WTC11 (cell line): ENCODE measurements at regions not wholly inside any gene's neighbourhood (a gene's known extent, or its start where the extent isn't known, plus 50 kb on each side); places are given as distances from the start of the nearest gene placed in this dataset.

ENCODE experiments used
- ATAC-seq: fragments of 200-7000 bp; cut with Tn5 transposase; 2 replicates; pipeline ENCODE4 v1.10.0; 2021; ENCODE audit warnings: mild to moderate bottlenecking, moderate library complexity
- CTCF ChIA-PET: fragments of 300-600 bp; sonication (Branson Sonifier 250); formaldehyde crosslinking; loops from one replicate; lab custom pipeline; 2021; ENCODE audit warnings: antibody characterized with exemption; lab: Charles Lee
- POLR2A ChIA-PET: fragments of 350-600 bp; sonication (Branson Sonifier 250); formaldehyde crosslinking; loops from one replicate; lab custom pipeline; 2021; ENCODE audit warnings: antibody characterized with exemption; lab: Charles Lee
- DNase-seq: peaks from one replicate; pipeline ENCODE4 v3.0.0; 2021; ENCODE audit warnings: low spot score
- H3K27ac Mint-ChIP-seq: 2 replicates; pipeline ENCODE4 v1.8.0; 2021; ENCODE audit warnings: mixed read lengths
- H3K27me3 Mint-ChIP-seq: 2 replicates; pipeline ENCODE4 v1.8.0; 2021; ENCODE audit warnings: low read depth, mild to moderate bottlenecking, moderate library complexity, mixed read lengths
- H3K36me3 Mint-ChIP-seq: 2 replicates; pipeline ENCODE4 v1.8.0; 2021; ENCODE audit warnings: mixed read lengths
- H3K4me1 Mint-ChIP-seq: 2 replicates; pipeline ENCODE4 v1.8.0; 2022; ENCODE audit warnings: mixed read lengths
- H3K4me3 Mint-ChIP-seq: 2 replicates; pipeline ENCODE4 v1.8.0; 2021; ENCODE audit warnings: mild to moderate bottlenecking, moderate library complexity, mixed read lengths
- H3K9me3 Mint-ChIP-seq: 2 replicates; pipeline ENCODE4 v1.8.0; 2021; ENCODE audit warnings: mixed read lengths
- ARID4B ChIP-seq: sonication (generic); formaldehyde crosslinking; IDR thresholded peaks from 2 replicates; pipeline ENCODE4 v1.8.0; 2023; ENCODE audit warnings: missing genetic modification reagents, mild to moderate bottlenecking, borderline replicate concordance
- E2F4 ChIP-seq: sonication (generic); formaldehyde crosslinking; IDR thresholded peaks from 2 replicates; pipeline ENCODE4 v1.8.1; 2022; ENCODE audit warnings: low read depth, mild to moderate bottlenecking, moderate library complexity, missing genetic modification reagents, borderline replicate concordance
- FOXK1 ChIP-seq: sonication (generic); formaldehyde crosslinking; IDR thresholded peaks from 2 replicates; pipeline ENCODE4 v1.8.0; 2022; ENCODE audit warnings: mild to moderate bottlenecking, moderate library complexity, missing genetic modification reagents
- IRF2 ChIP-seq: sonication (generic); formaldehyde crosslinking; IDR thresholded peaks from 2 replicates; pipeline ENCODE4 v1.8.0; 2022; ENCODE audit warnings: low read depth, missing genetic modification reagents, borderline replicate concordance
- MLX ChIP-seq: sonication (generic); formaldehyde crosslinking; IDR thresholded peaks from 2 replicates; pipeline ENCODE4 v1.8.1; 2023; ENCODE audit warnings: mild to moderate bottlenecking, missing genetic modification reagents, moderate library complexity
- NFATC4 ChIP-seq: fragments of 250-450 bp; sonication (Bioruptor Pico); IDR thresholded peaks from 2 replicates; pipeline ENCODE4 v1.9.0; 2021; ENCODE audit warnings: mild to moderate bottlenecking
- NR1H2 ChIP-seq: sonication (generic); formaldehyde crosslinking; IDR thresholded peaks from 2 replicates; pipeline ENCODE4 v1.9.0; 2021; ENCODE audit warnings: mild to moderate bottlenecking, moderate library complexity, missing genetic modification reagents
- OVOL2 ChIP-seq: fragments of 250-450 bp; sonication (Bioruptor Pico); IDR thresholded peaks from 2 replicates; pipeline ENCODE4 v1.9.0; 2021; ENCODE audit warnings: mild to moderate bottlenecking, borderline replicate concordance
- TCF7 ChIP-seq: sonication (generic); formaldehyde crosslinking; IDR thresholded peaks from 2 replicates; pipeline ENCODE4 v1.8.0; 2022; ENCODE audit warnings: mild to moderate bottlenecking, low read depth, missing genetic modification reagents, moderate library complexity
- ZNF423 ChIP-seq: fragments of 250-450 bp; sonication (Bioruptor Pico); IDR thresholded peaks from 2 replicates; pipeline ENCODE4 v2.1.2; 2022; ENCODE audit warnings: mild to moderate bottlenecking, moderate library complexity
- TF ChIP-seq, protein P1 (sequence below): fragments of 250-450 bp; sonication (Bioruptor Pico); IDR thresholded peaks from 2 replicates; pipeline ENCODE4 v1.8.0; 2021; ENCODE audit warnings: mild to moderate bottlenecking
- TF ChIP-seq, protein P2 (sequence below): sonication (generic); formaldehyde crosslinking; IDR thresholded peaks from 2 replicates; pipeline ENCODE4 v1.8.1; 2023; ENCODE audit warnings: mild to moderate bottlenecking, missing genetic modification reagents, borderline replicate concordance
- TF ChIP-seq, protein P3 (sequence below): sonication (generic); formaldehyde crosslinking; IDR thresholded peaks from 2 replicates; pipeline ENCODE4 v1.8.1; 2023; ENCODE audit warnings: mild to moderate bottlenecking, moderate library complexity, missing genetic modification reagents
- TF ChIP-seq, protein P4 (sequence below): sonication (generic); formaldehyde crosslinking; IDR thresholded peaks from 2 replicates; pipeline ENCODE4 v1.8.1; 2022; ENCODE audit warnings: missing genetic modification reagents, borderline replicate concordance
- TF ChIP-seq, protein P5 (sequence below): sonication (generic); formaldehyde crosslinking; conservative IDR thresholded peaks from 2 replicates; pipeline ENCODE4 v1.8.1; 2023; ENCODE audit warnings: mild to moderate bottlenecking, low read depth, missing genetic modification reagents, moderate library complexity

DNA sequence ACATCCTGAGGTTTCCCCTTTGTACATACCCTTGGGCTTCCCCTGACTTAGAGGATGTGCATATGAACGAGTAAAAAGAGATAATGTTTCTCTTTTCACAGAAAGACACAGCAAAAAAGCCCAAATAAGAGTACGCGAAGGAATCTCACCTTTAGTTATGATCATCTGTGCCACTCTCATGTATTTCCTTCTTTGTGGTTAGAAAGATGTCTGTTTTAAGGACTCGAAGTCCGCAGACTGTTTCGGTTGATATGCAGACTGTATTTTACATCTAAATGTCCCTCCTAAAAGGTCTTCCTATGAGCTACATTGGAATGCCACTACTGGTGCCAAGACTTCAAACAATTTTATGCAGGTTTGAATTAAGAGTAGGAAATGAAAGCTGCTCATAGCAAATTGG, 102.3 kb upstream of the GOT2 start:
- DNase-seq (no peak), ATAC-seq (no peak)
- Mint-ChIP-seq H3K27ac (no peak overlapping the region), H3K4me3 (no peak overlapping the region), H3K36me3 (0 out of 2 replicates have a peak, but pooled peaks cover 3% of the 10 kb centered on the region), H3K4me1 (peaks cover 12% of the 10 kb centered on the region), H3K27me3 (no peaks in the 10 kb centered on the region), H3K9me3 (peaks cover 8% of the 10 kb centered on the region)
- ChIA-PET POLR2A (no interaction called here), CTCF (no interaction called here)
- TF ChIP-seq ZNF423 (CRISPR knock-in tag) (no peak), NFATC4 (CRISPR knock-in tag) (no peak)
- TF ChIP-seq, protein P1, sequence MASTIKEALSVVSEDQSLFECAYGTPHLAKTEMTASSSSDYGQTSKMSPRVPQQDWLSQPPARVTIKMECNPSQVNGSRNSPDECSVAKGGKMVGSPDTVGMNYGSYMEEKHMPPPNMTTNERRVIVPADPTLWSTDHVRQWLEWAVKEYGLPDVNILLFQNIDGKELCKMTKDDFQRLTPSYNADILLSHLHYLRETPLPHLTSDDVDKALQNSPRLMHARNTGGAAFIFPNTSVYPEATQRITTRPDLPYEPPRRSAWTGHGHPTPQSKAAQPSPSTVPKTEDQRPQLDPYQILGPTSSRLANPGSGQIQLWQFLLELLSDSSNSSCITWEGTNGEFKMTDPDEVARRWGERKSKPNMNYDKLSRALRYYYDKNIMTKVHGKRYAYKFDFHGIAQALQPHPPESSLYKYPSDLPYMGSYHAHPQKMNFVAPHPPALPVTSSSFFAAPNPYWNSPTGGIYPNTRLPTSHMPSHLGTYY (CRISPR knock-in tag), result no peak
- TF ChIP-seq, protein P2, sequence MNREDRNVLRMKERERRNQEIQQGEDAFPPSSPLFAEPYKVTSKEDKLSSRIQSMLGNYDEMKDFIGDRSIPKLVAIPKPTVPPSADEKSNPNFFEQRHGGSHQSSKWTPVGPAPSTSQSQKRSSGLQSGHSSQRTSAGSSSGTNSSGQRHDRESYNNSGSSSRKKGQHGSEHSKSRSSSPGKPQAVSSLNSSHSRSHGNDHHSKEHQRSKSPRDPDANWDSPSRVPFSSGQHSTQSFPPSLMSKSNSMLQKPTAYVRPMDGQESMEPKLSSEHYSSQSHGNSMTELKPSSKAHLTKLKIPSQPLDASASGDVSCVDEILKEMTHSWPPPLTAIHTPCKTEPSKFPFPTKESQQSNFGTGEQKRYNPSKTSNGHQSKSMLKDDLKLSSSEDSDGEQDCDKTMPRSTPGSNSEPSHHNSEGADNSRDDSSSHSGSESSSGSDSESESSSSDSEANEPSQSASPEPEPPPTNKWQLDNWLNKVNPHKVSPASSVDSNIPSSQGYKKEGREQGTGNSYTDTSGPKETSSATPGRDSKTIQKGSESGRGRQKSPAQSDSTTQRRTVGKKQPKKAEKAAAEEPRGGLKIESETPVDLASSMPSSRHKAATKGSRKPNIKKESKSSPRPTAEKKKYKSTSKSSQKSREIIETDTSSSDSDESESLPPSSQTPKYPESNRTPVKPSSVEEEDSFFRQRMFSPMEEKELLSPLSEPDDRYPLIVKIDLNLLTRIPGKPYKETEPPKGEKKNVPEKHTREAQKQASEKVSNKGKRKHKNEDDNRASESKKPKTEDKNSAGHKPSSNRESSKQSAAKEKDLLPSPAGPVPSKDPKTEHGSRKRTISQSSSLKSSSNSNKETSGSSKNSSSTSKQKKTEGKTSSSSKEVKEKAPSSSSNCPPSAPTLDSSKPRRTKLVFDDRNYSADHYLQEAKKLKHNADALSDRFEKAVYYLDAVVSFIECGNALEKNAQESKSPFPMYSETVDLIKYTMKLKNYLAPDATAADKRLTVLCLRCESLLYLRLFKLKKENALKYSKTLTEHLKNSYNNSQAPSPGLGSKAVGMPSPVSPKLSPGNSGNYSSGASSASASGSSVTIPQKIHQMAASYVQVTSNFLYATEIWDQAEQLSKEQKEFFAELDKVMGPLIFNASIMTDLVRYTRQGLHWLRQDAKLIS (CRISPR knock-in tag), result no peak

DNA sequence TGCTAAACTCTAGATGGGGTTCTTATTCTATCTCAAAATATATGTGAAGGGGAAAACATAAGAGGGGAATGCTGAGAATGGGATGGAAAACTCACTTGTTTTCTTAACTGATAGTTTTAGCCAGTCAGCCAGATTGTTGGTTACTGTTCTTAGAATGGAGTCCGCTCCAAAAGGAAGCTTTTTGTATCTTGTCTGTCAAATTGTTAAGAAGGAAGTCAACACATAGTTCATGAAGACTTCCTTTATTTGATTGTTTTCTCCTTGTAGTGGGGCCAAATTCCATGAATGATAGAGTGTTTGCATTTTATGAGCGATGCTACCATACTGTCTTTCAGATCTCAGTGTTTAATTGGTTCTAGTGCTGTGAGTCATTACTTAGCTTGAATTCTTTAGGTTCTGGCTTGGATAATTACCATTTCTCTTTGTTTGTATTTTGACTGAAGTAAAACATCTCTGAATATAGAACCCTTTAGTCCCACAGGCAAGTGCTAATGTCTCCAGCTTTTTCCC, 98.3 kb upstream of the GOT2 start:
- no peaks in the 10 kb centered on the region; the same call in 1 of the 2 replicates for H3K27me3 Mint-ChIP-seq
- H3K4me3 Mint-ChIP-seq, result no peak overlapping the region
- no peak overlapping the region for H3K27ac Mint-ChIP-seq
- CTCF ChIA-PET, result interaction anchor here (0.7 to 1.1 kb wide), 3 partner anchors 18 to 351 kb away, joined by 3 to 4 read pairs (median 3); no protein-coding TSS in a partner anchor
- peaks cover 5% of the 10 kb centered on the region for H3K9me3 Mint-ChIP-seq
- DNase-seq (no peak), ATAC-seq (no peak)
- 0 out of 2 replicates have a peak, but pooled peaks cover 3% of the 10 kb centered on the region for H3K36me3 Mint-ChIP-seq
- H3K4me1 Mint-ChIP-seq, result peaks cover 12% of the 10 kb centered on the region
- POLR2A ChIA-PET, result interaction anchor here (0.5 kb wide), 1 partner anchor 421 kb away, joined by 3 read pairs; no protein-coding TSS in a partner anchor
- TF ChIP-seq MLX (CRISPR knock-in tag) (no peak), IRF2 (CRISPR knock-in tag) (no peak), OVOL2 (no peak), FOXK1 (no peak), ARID4B (CRISPR knock-in tag) (no peak), E2F4 (CRISPR knock-in tag) (no peak), TCF7 (CRISPR knock-in tag) (no peak), NR1H2 (CRISPR knock-in tag) (no peak)
- TF ChIP-seq, protein P3, sequence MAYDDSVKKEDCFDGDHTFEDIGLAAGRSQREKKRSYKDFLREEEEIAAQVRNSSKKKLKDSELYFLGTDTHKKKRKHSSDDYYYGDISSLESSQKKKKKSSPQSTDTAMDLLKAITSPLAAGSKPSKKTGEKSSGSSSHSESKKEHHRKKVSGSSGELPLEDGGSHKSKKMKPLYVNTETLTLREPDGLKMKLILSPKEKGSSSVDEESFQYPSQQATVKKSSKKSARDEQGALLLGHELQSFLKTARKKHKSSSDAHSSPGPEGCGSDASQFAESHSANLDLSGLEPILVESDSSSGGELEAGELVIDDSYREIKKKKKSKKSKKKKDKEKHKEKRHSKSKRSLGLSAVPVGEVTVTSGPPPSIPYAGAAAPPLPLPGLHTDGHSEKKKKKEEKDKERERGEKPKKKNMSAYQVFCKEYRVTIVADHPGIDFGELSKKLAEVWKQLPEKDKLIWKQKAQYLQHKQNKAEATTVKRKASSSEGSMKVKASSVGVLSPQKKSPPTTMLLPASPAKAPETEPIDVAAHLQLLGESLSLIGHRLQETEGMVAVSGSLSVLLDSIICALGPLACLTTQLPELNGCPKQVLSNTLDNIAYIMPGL (CRISPR knock-in tag), result no peak
- TF ChIP-seq, protein P4, sequence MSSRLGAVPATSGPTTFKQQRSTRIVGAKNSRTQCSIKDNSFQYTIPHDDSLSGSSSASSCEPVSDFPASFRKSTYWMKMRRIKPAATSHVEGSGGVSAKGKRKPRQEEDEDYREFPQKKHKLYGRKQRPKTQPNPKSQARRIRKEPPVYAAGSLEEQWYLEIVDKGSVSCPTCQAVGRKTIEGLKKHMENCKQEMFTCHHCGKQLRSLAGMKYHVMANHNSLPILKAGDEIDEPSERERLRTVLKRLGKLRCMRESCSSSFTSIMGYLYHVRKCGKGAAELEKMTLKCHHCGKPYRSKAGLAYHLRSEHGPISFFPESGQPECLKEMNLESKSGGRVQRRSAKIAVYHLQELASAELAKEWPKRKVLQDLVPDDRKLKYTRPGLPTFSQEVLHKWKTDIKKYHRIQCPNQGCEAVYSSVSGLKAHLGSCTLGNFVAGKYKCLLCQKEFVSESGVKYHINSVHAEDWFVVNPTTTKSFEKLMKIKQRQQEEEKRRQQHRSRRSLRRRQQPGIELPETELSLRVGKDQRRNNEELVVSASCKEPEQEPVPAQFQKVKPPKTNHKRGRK (CRISPR knock-in tag), result no peak
- TF ChIP-seq, protein P5, sequence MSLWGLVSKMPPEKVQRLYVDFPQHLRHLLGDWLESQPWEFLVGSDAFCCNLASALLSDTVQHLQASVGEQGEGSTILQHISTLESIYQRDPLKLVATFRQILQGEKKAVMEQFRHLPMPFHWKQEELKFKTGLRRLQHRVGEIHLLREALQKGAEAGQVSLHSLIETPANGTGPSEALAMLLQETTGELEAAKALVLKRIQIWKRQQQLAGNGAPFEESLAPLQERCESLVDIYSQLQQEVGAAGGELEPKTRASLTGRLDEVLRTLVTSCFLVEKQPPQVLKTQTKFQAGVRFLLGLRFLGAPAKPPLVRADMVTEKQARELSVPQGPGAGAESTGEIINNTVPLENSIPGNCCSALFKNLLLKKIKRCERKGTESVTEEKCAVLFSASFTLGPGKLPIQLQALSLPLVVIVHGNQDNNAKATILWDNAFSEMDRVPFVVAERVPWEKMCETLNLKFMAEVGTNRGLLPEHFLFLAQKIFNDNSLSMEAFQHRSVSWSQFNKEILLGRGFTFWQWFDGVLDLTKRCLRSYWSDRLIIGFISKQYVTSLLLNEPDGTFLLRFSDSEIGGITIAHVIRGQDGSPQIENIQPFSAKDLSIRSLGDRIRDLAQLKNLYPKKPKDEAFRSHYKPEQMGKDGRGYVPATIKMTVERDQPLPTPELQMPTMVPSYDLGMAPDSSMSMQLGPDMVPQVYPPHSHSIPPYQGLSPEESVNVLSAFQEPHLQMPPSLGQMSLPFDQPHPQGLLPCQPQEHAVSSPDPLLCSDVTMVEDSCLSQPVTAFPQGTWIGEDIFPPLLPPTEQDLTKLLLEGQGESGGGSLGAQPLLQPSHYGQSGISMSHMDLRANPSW (CRISPR knock-in tag), result no peak
